HL-60 (cell line): ENCODE measurements at regions not wholly inside any gene's neighbourhood (a gene's known extent, or its start where the extent isn't known, plus 50 kb on each side); places are given as distances from the start of the nearest gene placed in this dataset.

Experiments used
- DNase-seq, 2 experiments: peaks; one replicate each; pipeline ENCODE4 v3.0.0-alpha.2; 2010 to 2020; ENCODE audit warnings: low read depth in 1 of 2, low spot score in 1 of 2
- H3K27ac ChIP-seq: fragments of 250-450 bp; sonication (Bioruptor Pico); replicated peaks from 2 replicates; pipeline ENCODE4 v1.5.1; 2020; ENCODE audit warnings: mild to moderate bottlenecking, moderate library complexity
- H3K27me3 ChIP-seq: fragments of 250-450 bp; sonication (Bioruptor Pico); 2 replicates; pipeline ENCODE4 v1.5.1; 2021; ENCODE audit warnings: mild to moderate bottlenecking, moderate library complexity; ENCODE audit not compliant: insufficient read depth, poor library complexity, severe bottlenecking
- H3K4me3 ChIP-seq: replicated peaks from 2 replicates; pipeline ENCODE4 v1.5.1; 2011; ENCODE audit warnings: mild to moderate bottlenecking, control low read depth, low read length; ENCODE audit not compliant: insufficient read depth
- GABPA ChIP-seq: IDR thresholded peaks from 2 replicates; pipeline ENCODE4 v1.6.1; 2012; ENCODE audit warnings: low read depth
- POLR2AphosphoS5 ChIP-seq: IDR thresholded peaks from 2 replicates; pipeline ENCODE4 v1.6.1; 2012; ENCODE audit warnings: low read depth
- SPI1 ChIP-seq: IDR thresholded peaks from 2 replicates; pipeline ENCODE4 v1.6.1; 2012; ENCODE audit warnings: low read depth, mild to moderate bottlenecking, borderline replicate concordance
- TF ChIP-seq, protein P1 (sequence below): IDR thresholded peaks from 2 replicates; pipeline ENCODE4 v1.6.1; 2012; ENCODE audit warnings: low read depth; ENCODE audit not compliant: insufficient replicate concordance
- TF ChIP-seq, protein P2 (sequence below): IDR thresholded peaks from one replicate; pipeline ENCODE4 v1.5.1; 2011; ENCODE audit warnings: low read length, control low read depth, inconsistent platforms; ENCODE audit not compliant: insufficient read depth

DNA sequence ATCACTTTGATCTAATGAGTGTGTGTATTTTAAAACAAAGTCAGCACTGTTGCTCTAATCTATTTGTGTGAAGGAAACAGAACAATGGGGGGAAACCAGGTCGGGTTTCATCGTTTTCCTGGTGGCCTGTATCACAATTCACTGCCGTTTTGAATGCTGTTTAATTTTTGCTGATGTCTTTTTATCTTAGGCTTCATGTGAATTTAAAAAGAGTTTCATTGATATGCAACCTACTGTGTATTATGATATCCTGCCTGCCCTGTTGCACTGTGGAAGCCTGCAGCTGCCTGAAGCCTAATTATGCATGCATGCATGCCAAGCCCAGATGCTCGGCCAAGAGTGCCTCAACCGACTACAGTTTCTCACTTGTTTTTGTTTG lies 307.5 kb downstream of the ZNF608 start:
- no peak for DNase-seq
- no peak for TF ChIP-seq SPI1
- TF ChIP-seq GABPA, result no peak
- TF ChIP-seq POLR2AphosphoS5, result no peak
- TF ChIP-seq, protein P1, sequence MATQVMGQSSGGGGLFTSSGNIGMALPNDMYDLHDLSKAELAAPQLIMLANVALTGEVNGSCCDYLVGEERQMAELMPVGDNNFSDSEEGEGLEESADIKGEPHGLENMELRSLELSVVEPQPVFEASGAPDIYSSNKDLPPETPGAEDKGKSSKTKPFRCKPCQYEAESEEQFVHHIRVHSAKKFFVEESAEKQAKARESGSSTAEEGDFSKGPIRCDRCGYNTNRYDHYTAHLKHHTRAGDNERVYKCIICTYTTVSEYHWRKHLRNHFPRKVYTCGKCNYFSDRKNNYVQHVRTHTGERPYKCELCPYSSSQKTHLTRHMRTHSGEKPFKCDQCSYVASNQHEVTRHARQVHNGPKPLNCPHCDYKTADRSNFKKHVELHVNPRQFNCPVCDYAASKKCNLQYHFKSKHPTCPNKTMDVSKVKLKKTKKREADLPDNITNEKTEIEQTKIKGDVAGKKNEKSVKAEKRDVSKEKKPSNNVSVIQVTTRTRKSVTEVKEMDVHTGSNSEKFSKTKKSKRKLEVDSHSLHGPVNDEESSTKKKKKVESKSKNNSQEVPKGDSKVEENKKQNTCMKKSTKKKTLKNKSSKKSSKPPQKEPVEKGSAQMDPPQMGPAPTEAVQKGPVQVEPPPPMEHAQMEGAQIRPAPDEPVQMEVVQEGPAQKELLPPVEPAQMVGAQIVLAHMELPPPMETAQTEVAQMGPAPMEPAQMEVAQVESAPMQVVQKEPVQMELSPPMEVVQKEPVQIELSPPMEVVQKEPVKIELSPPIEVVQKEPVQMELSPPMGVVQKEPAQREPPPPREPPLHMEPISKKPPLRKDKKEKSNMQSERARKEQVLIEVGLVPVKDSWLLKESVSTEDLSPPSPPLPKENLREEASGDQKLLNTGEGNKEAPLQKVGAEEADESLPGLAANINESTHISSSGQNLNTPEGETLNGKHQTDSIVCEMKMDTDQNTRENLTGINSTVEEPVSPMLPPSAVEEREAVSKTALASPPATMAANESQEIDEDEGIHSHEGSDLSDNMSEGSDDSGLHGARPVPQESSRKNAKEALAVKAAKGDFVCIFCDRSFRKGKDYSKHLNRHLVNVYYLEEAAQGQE, result no peak
- TF ChIP-seq, protein P2, sequence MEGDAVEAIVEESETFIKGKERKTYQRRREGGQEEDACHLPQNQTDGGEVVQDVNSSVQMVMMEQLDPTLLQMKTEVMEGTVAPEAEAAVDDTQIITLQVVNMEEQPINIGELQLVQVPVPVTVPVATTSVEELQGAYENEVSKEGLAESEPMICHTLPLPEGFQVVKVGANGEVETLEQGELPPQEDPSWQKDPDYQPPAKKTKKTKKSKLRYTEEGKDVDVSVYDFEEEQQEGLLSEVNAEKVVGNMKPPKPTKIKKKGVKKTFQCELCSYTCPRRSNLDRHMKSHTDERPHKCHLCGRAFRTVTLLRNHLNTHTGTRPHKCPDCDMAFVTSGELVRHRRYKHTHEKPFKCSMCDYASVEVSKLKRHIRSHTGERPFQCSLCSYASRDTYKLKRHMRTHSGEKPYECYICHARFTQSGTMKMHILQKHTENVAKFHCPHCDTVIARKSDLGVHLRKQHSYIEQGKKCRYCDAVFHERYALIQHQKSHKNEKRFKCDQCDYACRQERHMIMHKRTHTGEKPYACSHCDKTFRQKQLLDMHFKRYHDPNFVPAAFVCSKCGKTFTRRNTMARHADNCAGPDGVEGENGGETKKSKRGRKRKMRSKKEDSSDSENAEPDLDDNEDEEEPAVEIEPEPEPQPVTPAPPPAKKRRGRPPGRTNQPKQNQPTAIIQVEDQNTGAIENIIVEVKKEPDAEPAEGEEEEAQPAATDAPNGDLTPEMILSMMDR, result no peak
- Histone ChIP-seq H3K27me3 (no peaks in the 10 kb centered on the region), H3K27ac (no peak overlapping the region), H3K4me3 (no peak overlapping the region)

DNA sequence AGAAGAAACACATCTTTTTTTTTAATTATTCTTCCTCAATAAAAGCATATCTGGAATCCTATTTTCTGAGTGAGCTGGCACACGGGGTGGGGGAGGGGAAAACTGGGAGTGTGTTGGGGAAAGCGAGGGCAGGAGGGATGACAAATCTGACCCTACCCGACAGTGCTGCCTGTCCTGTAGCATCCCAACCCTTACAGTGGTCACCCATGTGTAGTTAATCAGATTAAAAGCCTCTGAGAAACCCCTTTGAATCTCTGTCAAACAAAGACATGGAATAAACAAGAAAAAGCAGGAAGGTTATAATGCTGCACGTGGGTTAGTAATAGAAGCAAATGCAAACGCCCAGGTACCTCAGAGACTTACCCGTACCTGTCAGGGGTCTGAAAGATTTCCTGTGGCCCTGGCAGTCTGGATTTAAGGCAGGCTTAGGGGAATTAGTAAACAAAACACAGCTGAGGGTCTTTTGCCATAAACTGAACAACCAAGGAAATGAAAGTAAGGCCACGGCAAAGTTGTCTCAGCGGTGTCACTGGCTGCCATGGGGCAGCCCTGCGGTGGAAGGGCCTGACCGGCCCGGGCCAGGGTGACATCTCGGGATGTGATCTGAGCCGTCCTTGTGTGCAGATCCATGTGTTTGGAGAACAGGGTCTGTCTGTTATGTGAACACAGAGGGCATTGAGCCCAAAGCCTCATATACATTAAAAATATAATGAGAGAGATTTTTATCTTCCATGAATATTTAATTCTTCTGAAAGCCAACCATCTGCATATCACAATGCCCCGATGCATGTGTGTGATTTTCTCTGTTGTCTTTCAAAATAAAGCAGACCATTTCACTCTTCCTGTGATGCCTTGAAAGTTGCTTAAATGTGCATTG lies 308.2 kb downstream of the ZNF608 start:
- Histone ChIP-seq H3K27ac (no peak overlapping the region), H3K27me3 (no peaks in the 10 kb centered on the region), H3K4me3 (no peak overlapping the region)
- DNase-seq, result no peak
- TF ChIP-seq, protein P2, result no peak
- TF ChIP-seq POLR2AphosphoS5 (no peak), GABPA (no peak), SPI1 (no peak)
- TF ChIP-seq, protein P1, result no peak

DNA sequence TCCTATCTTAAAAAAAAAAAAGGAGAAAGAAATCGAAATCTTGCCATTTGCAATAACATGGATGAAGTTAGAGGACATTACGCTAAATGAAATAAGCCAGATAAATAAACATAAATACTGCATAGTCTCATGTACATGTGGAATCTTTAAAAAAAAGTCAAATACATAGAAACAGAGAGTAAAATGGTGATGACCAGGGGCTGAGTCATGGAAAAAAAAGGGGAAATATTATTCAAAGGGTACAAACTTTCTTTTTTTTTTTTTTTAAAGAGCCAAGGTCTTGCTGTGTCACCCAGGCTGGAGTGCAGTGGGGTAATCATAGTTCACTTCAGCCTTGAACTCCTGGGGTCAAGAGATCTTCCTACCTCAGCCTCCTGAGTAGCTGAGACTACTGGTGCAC lies 310.1 kb downstream of the ZNF608 start:
- no peak for DNase-seq
- H3K27me3 ChIP-seq, result no peaks in the 10 kb centered on the region
- no peak overlapping the region for H3K4me3 ChIP-seq
- TF ChIP-seq GABPA (no peak), SPI1 (no peak), POLR2AphosphoS5 (no peak)
- TF ChIP-seq, protein P2, result no peak
- TF ChIP-seq, protein P1, result no peak
- no peak overlapping the region for H3K27ac ChIP-seq
